A673 (cell line): ENCODE measurements at regions not wholly inside any gene's neighbourhood (a gene's known extent, or its start where the extent isn't known, plus 50 kb on each side); places are given as distances from the start of the nearest gene placed in this dataset.

Experiments
- BruUV-seq: library from RNA; stranded (reverse); fragments of 400-500 nt; replicated peaks from 2 replicates; lab custom pipeline; 2021; lab: Mats Ljungman, UMichigan
- CTCF ChIA-PET: fragments of 300-600 bp; sonication (Branson Sonifier 250); formaldehyde crosslinking; loops from one replicate; lab custom pipeline; 2022; ENCODE audit warnings: antibody characterized with exemption; lab: Charles Lee
- POLR2A ChIA-PET: fragments of 300-600 bp; sonication (Branson Sonifier 250); formaldehyde crosslinking; loops from one replicate; lab custom pipeline; 2022; ENCODE audit warnings: antibody characterized with exemption; ENCODE audit not compliant: low non-redundant PET; lab: Charles Lee
- DNase-seq: peaks from one replicate; pipeline ENCODE4 v3.0.0-alpha.2; 2015; ENCODE audit warnings: low spot score
- H3K27ac ChIP-seq: fragments of 200-600 bp; sonication (generic); 2 replicates; pipeline ENCODE4 v1.5.1; 2016; ENCODE audit warnings: mixed run types, low read depth, mild to moderate bottlenecking, mixed read lengths, antibody characterized with exemption, low read length; ENCODE audit not compliant: poor library complexity, severe bottlenecking
- H3K27me3 ChIP-seq: fragments of 200-600 bp; sonication (generic); replicated peaks from 2 replicates; pipeline ENCODE4 v1.6.1; 2017; ENCODE audit warnings: mixed run types, low read depth, mild to moderate bottlenecking, mixed read lengths, antibody characterized with exemption, low read length; ENCODE audit not compliant: insufficient read depth, poor library complexity
- H3K36me3 ChIP-seq: fragments of 200-600 bp; sonication (generic); 2 replicates; pipeline ENCODE4 v1.6.1; 2016; ENCODE audit warnings: mixed run types, mild to moderate bottlenecking, mixed read lengths, antibody characterized with exemption, low read length; ENCODE audit not compliant: insufficient read depth, poor library complexity, severe bottlenecking
- H3K4me1 ChIP-seq: fragments of 200-600 bp; sonication (generic); 2 replicates; pipeline ENCODE4 v1.6.1; 2017; ENCODE audit warnings: mixed run types, mild to moderate bottlenecking, mixed read lengths, antibody characterized with exemption, low read length; ENCODE audit not compliant: insufficient read depth, poor library complexity, severe bottlenecking
- H3K4me3 ChIP-seq: fragments of 200-600 bp; sonication (generic); 2 replicates; pipeline ENCODE4 v1.5.1; 2016; ENCODE audit warnings: low read depth, mixed run types, mild to moderate bottlenecking, mixed read lengths, low read length; ENCODE audit not compliant: poor library complexity, severe bottlenecking
- H3K9me3 ChIP-seq: fragments of 200-600 bp; sonication (generic); 2 replicates; pipeline ENCODE4 v1.6.1; 2016; ENCODE audit warnings: mixed run types, low read depth, mild to moderate bottlenecking, mixed read lengths, antibody characterized with exemption, low read length; ENCODE audit not compliant: poor library complexity, severe bottlenecking
- CTCF ChIP-seq: fragments of 300-800, 200-600 bp; sonication (generic); conservative IDR thresholded peaks from 2 replicates; pipeline ENCODE4 v1.5.1; 2017; ENCODE audit warnings: low read depth, mild to moderate bottlenecking, antibody characterized with exemption, low read length, moderate library complexity, mixed read lengths
- EZH2 ChIP-seq: fragments of 200-600 bp; sonication (generic); IDR thresholded peaks from 2 replicates; pipeline ENCODE4 v1.6.1; 2017; ENCODE audit warnings: borderline replicate concordance, low read depth, mild to moderate bottlenecking, mixed read lengths, antibody characterized with exemption, low read length; ENCODE audit not compliant: poor library complexity, severe bottlenecking
- intact Hi-C: fragments of 100-400 bp; cut with micrococcal nuclease; formaldehyde crosslinking; loops from one replicate; pipeline ENCODE4 v1.10.0; 2022; ENCODE audit not compliant: unreplicated experiment

GRCh38 chr3:154549391-154549790 lies 119.4 kb upstream of the GPR149 start:
- intact Hi-C loops: no loop called here
- Histone ChIP-seq H3K9me3 (no peaks in the 10 kb centered on the region), H3K4me1 (no peaks in the 10 kb centered on the region), H3K27ac (no peak overlapping the region), H3K36me3 (no peaks in the 10 kb centered on the region), H3K4me3 (no peak overlapping the region), H3K27me3 (no peaks in the 10 kb centered on the region)
- no peak for TF ChIP-seq EZH2
- no peak for TF ChIP-seq CTCF
- no TSS peak for BruUV-seq
- CTCF ChIA-PET: no interaction called here
- DNase-seq: no peak
- POLR2A ChIA-PET: no interaction called here

GRCh38 chr3:154548341-154548740 lies 118.4 kb upstream of the GPR149 start:
- no TSS peak for BruUV-seq
- POLR2A ChIA-PET: no interaction called here
- intact Hi-C loops: no loop called here
- Histone ChIP-seq H3K27ac (no peak overlapping the region), H3K27me3 (no peaks in the 10 kb centered on the region), H3K9me3 (no peaks in the 10 kb centered on the region), H3K4me3 (no peak overlapping the region), H3K36me3 (no peaks in the 10 kb centered on the region), H3K4me1 (no peaks in the 10 kb centered on the region)
- CTCF ChIA-PET: no interaction called here
- no peak for DNase-seq
- TF ChIP-seq CTCF (no peak), EZH2 (no peak)

GRCh38 chr3:154542837-154543236 lies 112.8 kb upstream of the GPR149 start:
- BruUV-seq: no TSS peak
- ChIA-PET POLR2A (no interaction called here), CTCF (no interaction called here)
- Histone ChIP-seq H3K4me3 (no peak overlapping the region), H3K36me3 (no peaks in the 10 kb centered on the region), H3K27ac (no peak overlapping the region), H3K4me1 (no peaks in the 10 kb centered on the region), H3K9me3 (no peaks in the 10 kb centered on the region), H3K27me3 (no peaks in the 10 kb centered on the region)
- TF ChIP-seq CTCF (no peak), EZH2 (no peak)
- intact Hi-C loops: no loop called here
- DNase-seq: no peak
